HFF-Myc (cell line): ENCODE measurements at regions not wholly inside any gene's neighbourhood (a gene's known extent, or its start where the extent isn't known, plus 50 kb on each side); places are given as distances from the start of the nearest gene placed in this dataset.

Experiments
- DNase-seq: peaks from one replicate; pipeline ENCODE4 v3.0.0-alpha.2; 2011; ENCODE audit warnings: low read depth; ENCODE audit errors: extremely low read depth
- H3K4me3 ChIP-seq: replicated peaks from 2 replicates; pipeline ENCODE4 v1.5.1; 2011; ENCODE audit warnings: low read depth, mild to moderate bottlenecking, control low read depth, low read length
- TF ChIP-seq, protein P1 (sequence below): IDR thresholded peaks from 2 replicates; pipeline ENCODE4 v1.5.1; 2012; ENCODE audit warnings: mild to moderate bottlenecking, low read depth, low read length, control low read depth; ENCODE audit errors: missing control alignments

DNA sequence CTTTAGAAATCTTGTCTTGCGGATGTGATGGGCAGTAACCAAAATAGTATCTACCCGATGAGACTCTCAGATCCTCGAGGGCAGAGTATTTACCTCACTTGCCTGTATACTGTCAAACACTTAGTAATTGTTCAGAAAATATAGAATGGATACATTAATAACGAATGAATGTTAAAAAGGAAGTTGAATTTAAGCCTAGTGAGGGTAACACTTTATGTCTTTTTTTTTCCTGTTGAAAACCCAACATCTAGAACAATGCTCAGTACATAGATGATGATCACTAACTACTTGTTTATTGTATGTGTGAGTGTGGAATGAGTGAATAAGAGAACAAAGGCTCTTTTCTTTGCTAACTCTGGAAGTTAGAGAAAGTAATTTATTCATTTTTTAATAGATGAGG lies 195.7 kb downstream of the MIAT start:
- H3K4me3 ChIP-seq, result no peak overlapping the region
- DNase-seq, result no peak
- TF ChIP-seq, protein P1, sequence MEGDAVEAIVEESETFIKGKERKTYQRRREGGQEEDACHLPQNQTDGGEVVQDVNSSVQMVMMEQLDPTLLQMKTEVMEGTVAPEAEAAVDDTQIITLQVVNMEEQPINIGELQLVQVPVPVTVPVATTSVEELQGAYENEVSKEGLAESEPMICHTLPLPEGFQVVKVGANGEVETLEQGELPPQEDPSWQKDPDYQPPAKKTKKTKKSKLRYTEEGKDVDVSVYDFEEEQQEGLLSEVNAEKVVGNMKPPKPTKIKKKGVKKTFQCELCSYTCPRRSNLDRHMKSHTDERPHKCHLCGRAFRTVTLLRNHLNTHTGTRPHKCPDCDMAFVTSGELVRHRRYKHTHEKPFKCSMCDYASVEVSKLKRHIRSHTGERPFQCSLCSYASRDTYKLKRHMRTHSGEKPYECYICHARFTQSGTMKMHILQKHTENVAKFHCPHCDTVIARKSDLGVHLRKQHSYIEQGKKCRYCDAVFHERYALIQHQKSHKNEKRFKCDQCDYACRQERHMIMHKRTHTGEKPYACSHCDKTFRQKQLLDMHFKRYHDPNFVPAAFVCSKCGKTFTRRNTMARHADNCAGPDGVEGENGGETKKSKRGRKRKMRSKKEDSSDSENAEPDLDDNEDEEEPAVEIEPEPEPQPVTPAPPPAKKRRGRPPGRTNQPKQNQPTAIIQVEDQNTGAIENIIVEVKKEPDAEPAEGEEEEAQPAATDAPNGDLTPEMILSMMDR, result no peak

DNA sequence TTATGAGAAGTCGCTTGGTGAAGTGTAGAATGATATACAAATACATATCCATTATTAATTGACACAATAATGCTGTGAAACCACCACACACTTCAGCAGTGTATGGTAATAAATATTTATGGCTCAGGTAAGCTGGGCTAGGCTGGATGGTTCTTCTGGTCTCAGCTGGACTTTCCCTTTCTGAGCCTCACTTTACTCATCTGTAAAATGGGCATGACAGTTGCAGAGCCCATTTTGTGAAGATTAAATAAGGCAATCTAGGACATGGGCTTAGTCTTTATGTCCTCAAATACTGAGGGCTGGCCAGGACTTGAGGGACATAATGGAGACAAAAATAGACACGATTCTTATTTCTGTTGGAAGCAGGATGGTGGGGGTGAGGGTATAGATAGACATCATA lies 196.1 kb downstream of the MIAT start:
- no peak overlapping the region for H3K4me3 ChIP-seq
- no peak for DNase-seq
- TF ChIP-seq, protein P1, result no peak

DNA sequence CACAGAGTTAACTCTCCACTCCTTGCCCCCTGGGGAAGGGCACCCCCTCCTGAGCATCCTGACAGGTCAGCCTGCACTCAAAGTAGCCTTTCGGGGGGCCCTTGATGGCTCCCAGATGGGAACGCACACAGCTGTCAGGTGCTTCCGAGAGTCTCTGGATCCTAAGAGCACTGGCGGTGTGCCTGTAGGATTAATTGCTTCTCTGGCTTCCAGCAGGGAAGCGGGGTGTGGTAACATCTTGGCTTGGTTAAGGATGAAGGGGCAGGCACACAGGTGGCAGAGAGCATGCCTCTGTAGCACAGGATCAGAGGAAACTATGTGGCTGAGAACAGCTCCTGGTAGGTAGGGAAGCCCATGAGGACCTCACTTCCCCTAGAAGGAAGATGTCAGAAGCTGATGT lies 199.8 kb downstream of the MIAT start:
- no peak overlapping the region for H3K4me3 ChIP-seq
- TF ChIP-seq, protein P1, result no peak
- DNase-seq, result no peak

DNA sequence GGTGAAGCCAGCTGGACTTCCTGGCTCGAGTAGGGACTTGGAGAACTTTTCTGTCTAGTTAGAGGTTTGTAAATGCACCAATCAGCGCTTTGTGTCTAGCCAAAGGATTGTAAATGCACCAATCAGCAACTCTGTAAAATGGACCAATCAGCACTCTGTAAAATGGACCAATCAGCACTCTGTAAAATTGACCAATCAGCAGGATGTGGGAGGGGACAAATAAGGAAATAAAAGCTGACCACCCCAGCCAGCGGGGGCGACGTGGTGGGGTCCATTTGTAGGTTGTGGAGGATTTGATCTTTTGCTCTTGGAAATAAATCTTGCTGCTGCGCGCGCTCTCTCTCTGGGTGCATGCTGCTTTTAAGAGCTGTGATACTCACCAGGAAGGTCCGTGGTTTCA lies 202.9 kb downstream of the MIAT start:
- no peak overlapping the region for H3K4me3 ChIP-seq
- TF ChIP-seq, protein P1, result no peak
- no peak for DNase-seq

DNA sequence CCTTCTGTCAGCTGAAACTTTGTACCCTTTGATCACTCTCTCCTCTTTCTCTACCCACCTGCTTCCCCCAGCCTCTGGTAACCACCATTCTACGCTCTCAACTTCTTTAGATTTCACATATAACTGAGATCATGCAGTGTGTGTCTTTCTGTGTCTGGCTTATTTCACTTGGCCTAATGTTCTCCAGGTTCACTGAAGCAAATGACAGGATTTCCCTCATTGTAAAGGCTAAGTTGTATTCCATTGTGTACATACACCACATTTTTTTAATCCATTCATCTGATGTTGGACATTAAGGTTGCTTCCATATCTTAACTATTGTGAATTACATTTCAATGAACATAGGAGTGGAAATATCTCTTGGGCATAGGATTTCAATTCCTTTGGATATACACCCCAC lies 207.6 kb downstream of the MIAT start:
- no peak overlapping the region for H3K4me3 ChIP-seq
- DNase-seq, result no peak
- TF ChIP-seq, protein P1, result no peak

DNA sequence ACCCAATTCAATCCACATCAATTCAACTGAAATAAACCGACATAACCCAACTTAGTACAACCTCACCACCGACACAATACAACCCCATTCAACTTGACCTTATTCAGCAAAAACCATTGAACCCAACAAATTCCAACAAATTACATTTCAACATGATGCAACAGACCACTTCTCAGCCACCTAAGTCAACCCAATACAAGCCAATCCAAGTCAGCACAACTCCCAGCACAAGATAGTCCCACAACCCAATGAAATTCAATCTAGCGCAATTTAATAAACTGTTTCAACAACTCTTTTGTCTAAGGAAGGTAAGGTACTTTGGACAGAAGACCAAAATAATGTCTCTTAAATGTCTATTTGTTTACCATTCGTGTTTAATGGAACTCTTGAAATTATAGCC lies 226.0 kb downstream of the MIAT start:
- no peak for DNase-seq
- no peak overlapping the region for H3K4me3 ChIP-seq
- TF ChIP-seq, protein P1, result no peak

DNA sequence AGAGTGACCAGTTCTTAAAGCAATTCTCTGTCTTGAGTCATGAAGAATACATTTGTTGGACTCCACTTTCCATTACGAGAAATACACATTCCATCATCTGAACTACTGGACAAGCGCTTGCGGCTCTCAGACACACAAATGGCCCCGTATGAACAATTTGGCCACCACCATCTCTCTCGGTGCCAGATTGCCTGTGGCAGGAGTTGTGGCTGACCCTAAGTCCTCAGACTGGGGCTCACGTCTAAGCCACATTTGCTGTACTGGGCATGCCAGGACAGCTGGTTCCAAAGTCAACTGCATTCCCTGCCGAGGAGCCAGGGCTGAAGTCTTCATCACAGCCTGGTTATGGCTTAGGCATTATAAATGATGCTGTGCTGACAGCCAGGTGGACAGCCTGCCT lies 227.5 kb downstream of the MIAT start:
- TF ChIP-seq, protein P1, result no peak
- H3K4me3 ChIP-seq, result no peak overlapping the region
- DNase-seq, result no peak
